GM23338 (cell line): ENCODE measurements at regions not wholly inside any gene's neighbourhood (a gene's known extent, or its start where the extent isn't known, plus 50 kb on each side); places are given as distances from the start of the nearest gene placed in this dataset.

ENCODE experiments used
- ATAC-seq: fragments of 200-7000 bp; cut with Tn5 transposase; 3 replicates; pipeline ENCODE4 v1.9.1; 2020
- DNase-seq: peaks from one replicate; pipeline ENCODE4 v3.0.0-alpha.2; 2015; ENCODE audit warnings: low spot score
- H2AFZ ChIP-seq: fragments of 200-600 bp; sonication (generic); 2 replicates; pipeline ENCODE4 v1.8.0; 2016; ENCODE audit warnings: antibody characterized with exemption, mild to moderate bottlenecking, moderate library complexity
- H3F3A ChIP-seq: fragments of 200-600 bp; sonication (generic); replicated peaks from 2 replicates; pipeline ENCODE4 v1.8.0; 2017; ENCODE audit warnings: antibody characterized with exemption, mixed run types, low read depth
- H3K27ac ChIP-seq: fragments of 200-600 bp; sonication (generic); 2 replicates; pipeline ENCODE4 v1.6.1; 2016; ENCODE audit warnings: low read depth
- H3K27me3 ChIP-seq: fragments of 200-600 bp; sonication (generic); 2 replicates; pipeline ENCODE4 v1.8.0; 2016; ENCODE audit warnings: mild to moderate bottlenecking, mixed run types, moderate library complexity; ENCODE audit not compliant: insufficient read depth
- H3K36me3 ChIP-seq: fragments of 200-600 bp; sonication (generic); 2 replicates; pipeline ENCODE4 v1.8.0; 2016; ENCODE audit warnings: mild to moderate bottlenecking; ENCODE audit not compliant: insufficient read depth
- H3K4me1 ChIP-seq: fragments of 200-600 bp; sonication (generic); 2 replicates; pipeline ENCODE4 v1.8.0; 2016; ENCODE audit warnings: mild to moderate bottlenecking, moderate library complexity; ENCODE audit not compliant: insufficient read depth
- H3K4me2 ChIP-seq: fragments of 200-600 bp; sonication (generic); 2 replicates; pipeline ENCODE4 v1.7.1; 2017; ENCODE audit warnings: mixed run types
- H3K4me3 ChIP-seq: fragments of 200-600 bp; sonication (generic); 2 replicates; pipeline ENCODE4 v1.6.1; 2016; ENCODE audit warnings: mixed run types
- H3K79me2 ChIP-seq: fragments of 200-600 bp; sonication (generic); replicated peaks from 2 replicates; pipeline ENCODE4 v1.8.0; 2017; ENCODE audit warnings: mild to moderate bottlenecking; ENCODE audit not compliant: insufficient read depth
- H3K9me2 ChIP-seq: fragments of 200-600 bp; sonication (generic); 2 replicates; pipeline ENCODE4 v1.8.0; 2017; ENCODE audit not compliant: insufficient read depth
- H4K20me1 ChIP-seq: fragments of 200-600 bp; sonication (generic); replicated peaks from 2 replicates; pipeline ENCODE4 v1.8.0; 2017; ENCODE audit warnings: mild to moderate bottlenecking; ENCODE audit not compliant: insufficient read depth
- H3K27ac Mint-ChIP-seq: 2 replicates; pipeline ENCODE4 v1.8.0; 2020; ENCODE audit warnings: inconsistent platforms, mild to moderate bottlenecking, moderate library complexity, mixed read lengths
- H3K27me3 Mint-ChIP-seq: 3 replicates; pipeline ENCODE4 v1.8.0; 2022; ENCODE audit warnings: low read depth, mild to moderate bottlenecking, moderate library complexity, mixed read lengths, inconsistent platforms; ENCODE audit not compliant: insufficient read depth, poor library complexity
- H3K36me3 Mint-ChIP-seq: 3 replicates; pipeline ENCODE4 v1.8.0; 2021; ENCODE audit warnings: low read depth, mild to moderate bottlenecking, inconsistent platforms, moderate library complexity, mixed read lengths
- H3K4me1 Mint-ChIP-seq: 3 replicates; pipeline ENCODE4 v1.8.0; 2020; ENCODE audit warnings: mild to moderate bottlenecking, inconsistent platforms, mixed read lengths
- H3K4me3 Mint-ChIP-seq: 3 replicates; pipeline ENCODE4 v1.8.0; 2021; ENCODE audit warnings: moderate library complexity, mild to moderate bottlenecking, inconsistent platforms, mixed read lengths
- H3K9me3 Mint-ChIP-seq: 3 replicates; pipeline ENCODE4 v1.8.0; 2020; ENCODE audit warnings: moderate library complexity, mild to moderate bottlenecking, inconsistent platforms, mixed read lengths
- EZH2 ChIP-seq: fragments of 200-600 bp; sonication (generic); IDR thresholded peaks from one replicate; pipeline ENCODE4 v1.8.0; 2017; ENCODE audit warnings: antibody characterized with exemption, mild to moderate bottlenecking, low read depth; ENCODE audit not compliant: unreplicated experiment
- EZH2phosphoT487 ChIP-seq: fragments of 200-600 bp; sonication (generic); IDR thresholded peaks from one replicate; pipeline ENCODE4 v1.8.1; 2018; ENCODE audit warnings: antibody characterized with exemption; ENCODE audit not compliant: unreplicated experiment
- JUNB ChIP-seq: IDR thresholded peaks from one replicate; pipeline ENCODE4 v1.6.1; 2016; ENCODE audit warnings: antibody characterized with exemption; ENCODE audit not compliant: unreplicated experiment
- POLR2AphosphoS5 ChIP-seq: IDR thresholded peaks from 2 replicates; pipeline ENCODE4 v1.6.1; 2016; ENCODE audit warnings: antibody characterized with exemption, low read depth
- STAT1 ChIP-seq: IDR thresholded peaks from one replicate; pipeline ENCODE4 v1.6.1; 2016; ENCODE audit warnings: antibody characterized with exemption; ENCODE audit not compliant: unreplicated experiment
- ZNF114 ChIP-seq: fragments of 250-450 bp; sonication (Bioruptor Pico); IDR thresholded peaks from 2 replicates; pipeline ENCODE4 v1.5.0; 2020; ENCODE audit warnings: mild to moderate bottlenecking, moderate library complexity
- ZNF331 ChIP-seq: fragments of 250-450 bp; sonication (Bioruptor Pico); IDR thresholded peaks from 2 replicates; pipeline ENCODE4 v1.5.0; 2020; ENCODE audit warnings: low read depth, mild to moderate bottlenecking, moderate library complexity
- TF ChIP-seq, protein P1 (sequence below): IDR thresholded peaks from 2 replicates; pipeline ENCODE4 v1.6.1; 2016; ENCODE audit warnings: antibody characterized with exemption
- TF ChIP-seq, protein P2 (sequence below): fragments of 250-450 bp; sonication (Bioruptor Pico); IDR thresholded peaks from 2 replicates; pipeline ENCODE4 v1.5.0; 2020; ENCODE audit warnings: mild to moderate bottlenecking, moderate library complexity
- TF ChIP-seq, protein P3 (sequence below): IDR thresholded peaks from one replicate; pipeline ENCODE4 v1.6.1; 2018; ENCODE audit warnings: antibody characterized with exemption; ENCODE audit not compliant: unreplicated experiment

DNA sequence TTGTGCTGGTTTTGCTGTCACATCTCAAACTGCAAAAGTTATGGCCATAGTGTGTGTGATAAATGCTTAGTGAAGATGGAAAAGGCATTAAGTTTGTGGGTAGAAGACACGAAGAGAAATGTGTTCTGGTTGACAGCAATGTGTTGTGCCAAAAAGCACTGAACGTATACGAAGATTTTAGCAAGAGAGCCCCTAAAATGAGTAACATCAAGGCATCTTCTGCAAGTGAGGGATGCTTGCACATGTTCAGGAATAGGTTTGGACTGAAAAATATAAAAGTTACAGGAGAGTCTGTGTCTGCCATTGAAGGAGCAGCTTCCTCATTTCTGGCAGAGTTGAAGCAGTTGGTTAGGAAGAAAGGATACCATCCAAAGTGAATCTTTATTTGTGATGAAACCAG is 167.1 kb downstream of the ADAMTS15 start:
- Histone ChIP-seq H4K20me1 (no peaks in the 10 kb centered on the region), H3K4me2 (no peak overlapping the region), H3K4me1 (no peaks in the 10 kb centered on the region), H3K27me3 (no peaks in the 10 kb centered on the region), H3K36me3 (no peaks in the 10 kb centered on the region), H2AFZ (no peak overlapping the region), H3K27ac (no peak overlapping the region), H3K9me2 (peaks cover 8% of the 10 kb centered on the region; the same call in 1 of the 2 replicates), H3F3A (no peaks in the 10 kb centered on the region), H3K79me2 (no peaks in the 10 kb centered on the region), H3K4me3 (no peak overlapping the region)
- TF ChIP-seq POLR2AphosphoS5 (no peak), JUNB (no peak), EZH2phosphoT487 (no peak), EZH2 (no peak), ZNF114 (CRISPR knock-in tag) (no peak), STAT1 (no peak), ZNF331 (CRISPR knock-in tag) (no peak)
- TF ChIP-seq, protein P1, sequence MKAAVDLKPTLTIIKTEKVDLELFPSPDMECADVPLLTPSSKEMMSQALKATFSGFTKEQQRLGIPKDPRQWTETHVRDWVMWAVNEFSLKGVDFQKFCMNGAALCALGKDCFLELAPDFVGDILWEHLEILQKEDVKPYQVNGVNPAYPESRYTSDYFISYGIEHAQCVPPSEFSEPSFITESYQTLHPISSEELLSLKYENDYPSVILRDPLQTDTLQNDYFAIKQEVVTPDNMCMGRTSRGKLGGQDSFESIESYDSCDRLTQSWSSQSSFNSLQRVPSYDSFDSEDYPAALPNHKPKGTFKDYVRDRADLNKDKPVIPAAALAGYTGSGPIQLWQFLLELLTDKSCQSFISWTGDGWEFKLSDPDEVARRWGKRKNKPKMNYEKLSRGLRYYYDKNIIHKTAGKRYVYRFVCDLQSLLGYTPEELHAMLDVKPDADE, result no peak
- TF ChIP-seq, protein P2, sequence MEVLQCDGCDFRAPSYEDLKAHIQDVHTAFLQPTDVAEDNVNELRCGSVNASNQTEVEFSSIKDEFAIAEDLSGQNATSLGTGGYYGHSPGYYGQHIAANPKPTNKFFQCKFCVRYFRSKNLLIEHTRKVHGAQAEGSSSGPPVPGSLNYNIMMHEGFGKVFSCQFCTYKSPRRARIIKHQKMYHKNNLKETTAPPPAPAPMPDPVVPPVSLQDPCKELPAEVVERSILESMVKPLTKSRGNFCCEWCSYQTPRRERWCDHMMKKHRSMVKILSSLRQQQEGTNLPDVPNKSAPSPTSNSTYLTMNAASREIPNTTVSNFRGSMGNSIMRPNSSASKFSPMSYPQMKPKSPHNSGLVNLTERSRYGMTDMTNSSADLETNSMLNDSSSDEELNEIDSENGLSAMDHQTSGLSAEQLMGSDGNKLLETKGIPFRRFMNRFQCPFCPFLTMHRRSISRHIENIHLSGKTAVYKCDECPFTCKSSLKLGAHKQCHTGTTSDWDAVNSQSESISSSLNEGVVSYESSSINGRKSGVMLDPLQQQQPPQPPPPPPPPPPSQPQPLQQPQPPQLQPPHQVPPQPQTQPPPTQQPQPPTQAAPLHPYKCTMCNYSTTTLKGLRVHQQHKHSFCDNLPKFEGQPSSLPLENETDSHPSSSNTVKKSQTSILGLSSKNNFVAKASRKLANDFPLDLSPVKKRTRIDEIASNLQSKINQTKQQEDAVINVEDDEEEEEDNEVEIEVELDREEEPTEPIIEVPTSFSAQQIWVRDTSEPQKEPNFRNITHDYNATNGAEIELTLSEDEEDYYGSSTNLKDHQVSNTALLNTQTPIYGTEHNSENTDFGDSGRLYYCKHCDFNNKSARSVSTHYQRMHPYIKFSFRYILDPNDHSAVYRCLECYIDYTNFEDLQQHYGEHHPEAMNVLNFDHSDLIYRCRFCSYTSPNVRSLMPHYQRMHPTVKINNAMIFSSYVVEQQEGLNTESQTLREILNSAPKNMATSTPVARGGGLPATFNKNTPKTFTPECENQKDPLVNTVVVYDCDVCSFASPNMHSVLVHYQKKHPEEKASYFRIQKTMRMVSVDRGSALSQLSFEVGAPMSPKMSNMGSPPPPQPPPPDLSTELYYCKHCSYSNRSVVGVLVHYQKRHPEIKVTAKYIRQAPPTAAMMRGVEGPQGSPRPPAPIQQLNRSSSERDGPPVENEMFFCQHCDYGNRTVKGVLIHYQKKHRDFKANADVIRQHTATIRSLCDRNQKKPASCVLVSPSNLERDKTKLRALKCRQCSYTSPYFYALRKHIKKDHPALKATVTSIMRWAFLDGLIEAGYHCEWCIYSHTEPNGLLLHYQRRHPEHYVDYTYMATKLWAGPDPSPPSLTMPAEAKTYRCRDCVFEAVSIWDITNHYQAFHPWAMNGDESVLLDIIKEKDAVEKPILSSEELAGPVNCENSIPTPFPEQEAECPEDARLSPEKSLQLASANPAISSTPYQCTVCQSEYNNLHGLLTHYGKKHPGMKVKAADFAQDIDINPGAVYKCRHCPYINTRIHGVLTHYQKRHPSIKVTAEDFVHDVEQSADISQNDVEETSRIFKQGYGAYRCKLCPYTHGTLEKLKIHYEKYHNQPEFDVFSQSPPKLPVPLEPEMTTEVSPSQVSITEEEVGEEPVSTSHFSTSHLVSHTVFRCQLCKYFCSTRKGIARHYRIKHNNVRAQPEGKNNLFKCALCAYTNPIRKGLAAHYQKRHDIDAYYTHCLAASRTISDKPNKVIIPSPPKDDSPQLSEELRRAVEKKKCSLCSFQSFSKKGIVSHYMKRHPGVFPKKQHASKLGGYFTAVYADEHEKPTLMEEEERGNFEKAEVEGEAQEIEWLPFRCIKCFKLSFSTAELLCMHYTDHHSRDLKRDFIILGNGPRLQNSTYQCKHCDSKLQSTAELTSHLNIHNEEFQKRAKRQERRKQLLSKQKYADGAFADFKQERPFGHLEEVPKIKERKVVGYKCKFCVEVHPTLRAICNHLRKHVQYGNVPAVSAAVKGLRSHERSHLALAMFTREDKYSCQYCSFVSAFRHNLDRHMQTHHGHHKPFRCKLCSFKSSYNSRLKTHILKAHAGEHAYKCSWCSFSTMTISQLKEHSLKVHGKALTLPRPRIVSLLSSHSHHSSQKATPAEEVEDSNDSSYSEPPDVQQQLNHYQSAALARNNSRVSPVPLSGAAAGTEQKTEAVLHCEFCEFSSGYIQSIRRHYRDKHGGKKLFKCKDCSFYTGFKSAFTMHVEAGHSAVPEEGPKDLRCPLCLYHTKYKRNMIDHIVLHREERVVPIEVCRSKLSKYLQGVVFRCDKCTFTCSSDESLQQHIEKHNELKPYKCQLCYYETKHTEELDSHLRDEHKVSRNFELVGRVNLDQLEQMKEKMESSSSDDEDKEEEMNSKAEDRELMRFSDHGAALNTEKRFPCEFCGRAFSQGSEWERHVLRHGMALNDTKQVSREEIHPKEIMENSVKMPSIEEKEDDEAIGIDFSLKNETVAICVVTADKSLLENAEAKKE, result no peak
- TF ChIP-seq, protein P3, sequence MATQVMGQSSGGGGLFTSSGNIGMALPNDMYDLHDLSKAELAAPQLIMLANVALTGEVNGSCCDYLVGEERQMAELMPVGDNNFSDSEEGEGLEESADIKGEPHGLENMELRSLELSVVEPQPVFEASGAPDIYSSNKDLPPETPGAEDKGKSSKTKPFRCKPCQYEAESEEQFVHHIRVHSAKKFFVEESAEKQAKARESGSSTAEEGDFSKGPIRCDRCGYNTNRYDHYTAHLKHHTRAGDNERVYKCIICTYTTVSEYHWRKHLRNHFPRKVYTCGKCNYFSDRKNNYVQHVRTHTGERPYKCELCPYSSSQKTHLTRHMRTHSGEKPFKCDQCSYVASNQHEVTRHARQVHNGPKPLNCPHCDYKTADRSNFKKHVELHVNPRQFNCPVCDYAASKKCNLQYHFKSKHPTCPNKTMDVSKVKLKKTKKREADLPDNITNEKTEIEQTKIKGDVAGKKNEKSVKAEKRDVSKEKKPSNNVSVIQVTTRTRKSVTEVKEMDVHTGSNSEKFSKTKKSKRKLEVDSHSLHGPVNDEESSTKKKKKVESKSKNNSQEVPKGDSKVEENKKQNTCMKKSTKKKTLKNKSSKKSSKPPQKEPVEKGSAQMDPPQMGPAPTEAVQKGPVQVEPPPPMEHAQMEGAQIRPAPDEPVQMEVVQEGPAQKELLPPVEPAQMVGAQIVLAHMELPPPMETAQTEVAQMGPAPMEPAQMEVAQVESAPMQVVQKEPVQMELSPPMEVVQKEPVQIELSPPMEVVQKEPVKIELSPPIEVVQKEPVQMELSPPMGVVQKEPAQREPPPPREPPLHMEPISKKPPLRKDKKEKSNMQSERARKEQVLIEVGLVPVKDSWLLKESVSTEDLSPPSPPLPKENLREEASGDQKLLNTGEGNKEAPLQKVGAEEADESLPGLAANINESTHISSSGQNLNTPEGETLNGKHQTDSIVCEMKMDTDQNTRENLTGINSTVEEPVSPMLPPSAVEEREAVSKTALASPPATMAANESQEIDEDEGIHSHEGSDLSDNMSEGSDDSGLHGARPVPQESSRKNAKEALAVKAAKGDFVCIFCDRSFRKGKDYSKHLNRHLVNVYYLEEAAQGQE, result no peak
- Mint-ChIP-seq H3K36me3 (no peaks in the 10 kb centered on the region), H3K27ac (no peak overlapping the region), H3K4me3 (no peak overlapping the region), H3K27me3 (peaks cover 2% of the 10 kb centered on the region), H3K4me1 (no peaks in the 10 kb centered on the region), H3K9me3 (no peaks in the 10 kb centered on the region; the same call in 2 of the 3 replicates)
- DNase-seq, result no peak
- ATAC-seq, result no peak
